Keratinocyte (primary cell): ENCODE measurements at regions not wholly inside any gene's neighbourhood (a gene's known extent, or its start where the extent isn't known, plus 50 kb on each side); places are given as distances from the start of the nearest gene placed in this dataset.

Source experiments
- DNase-seq: peaks from one replicate; pipeline ENCODE4 v3.0.0-alpha.2; 2011; ENCODE audit warnings: low read depth, missing footprints, low spot score
- FAIRE-seq: peaks from 2 replicates; lab custom pipeline; 2011; peaks lifted over from hg19 to GRCh38; lab: Jason Lieb, UNC
- H2AFZ ChIP-seq: 2 replicates; pipeline ENCODE4 v1.6.0; 2012; ENCODE audit warnings: low read length, control low read depth, inconsistent platforms; ENCODE audit not compliant: control insufficient read depth
- H3K27ac ChIP-seq: 2 replicates; pipeline ENCODE4 v1.5.1; 2011; ENCODE audit warnings: low read length; ENCODE audit not compliant: control insufficient read depth, insufficient read depth
- H3K27me3 ChIP-seq: 3 replicates; pipeline ENCODE4 v1.6.0; 2011; ENCODE audit warnings: low read length; ENCODE audit not compliant: control insufficient read depth, insufficient read depth; ENCODE audit errors: extremely low read depth
- H3K36me3 ChIP-seq, 2 experiments: 2 replicates in 1 of 2; 3 replicates in 1 of 2; pipeline ENCODE4 v1.5.1; 2011; ENCODE audit warnings: low read length in 2 of 2, mild to moderate bottlenecking in 1 of 2; ENCODE audit not compliant: control insufficient read depth in 2 of 2, insufficient read depth in 2 of 2; ENCODE audit errors: extremely low read depth in 1 of 2
- H3K4me1 ChIP-seq: 3 replicates; pipeline ENCODE4 v1.5.1; 2011; ENCODE audit warnings: low read length; ENCODE audit not compliant: control insufficient read depth, insufficient read depth; ENCODE audit errors: extremely low read depth
- H3K4me2 ChIP-seq: 3 replicates; pipeline ENCODE4 v1.6.0; 2011; ENCODE audit warnings: low read depth, low read length; ENCODE audit not compliant: control insufficient read depth, insufficient read depth; ENCODE audit errors: extremely low read depth
- H3K4me3 ChIP-seq, 3 experiments: fragments of 200-600 bp in 1 of 3; sonication (generic) in 1 of 3; 2 replicates in 2 of 3; 3 replicates in 1 of 3; pipeline ENCODE4 v1.5.1; 2011 to 2016; ENCODE audit warnings: low read length in 3 of 3, mild to moderate bottlenecking in 3 of 3, control low read depth in 2 of 3, inconsistent platforms in 1 of 3, low read depth in 1 of 3, mixed read lengths in 1 of 3, mixed run types in 1 of 3, moderate library complexity in 1 of 3; ENCODE audit not compliant: control insufficient read depth in 2 of 3, insufficient read depth in 2 of 3; ENCODE audit errors: extremely low read depth in 1 of 3
- H3K79me2 ChIP-seq: 2 replicates; pipeline ENCODE4 v1.6.0; 2012; ENCODE audit warnings: low read length; ENCODE audit not compliant: control insufficient read depth, insufficient read depth
- H3K9ac ChIP-seq: 3 replicates; pipeline ENCODE4 v1.6.0; 2011; ENCODE audit warnings: low read length; ENCODE audit not compliant: control insufficient read depth, insufficient read depth; ENCODE audit errors: extremely low read depth
- H3K9me1 ChIP-seq: 3 replicates; pipeline ENCODE4 v1.6.0; 2011; ENCODE audit warnings: low read length; ENCODE audit not compliant: control insufficient read depth, insufficient read depth; ENCODE audit errors: extremely low read depth
- H3K9me3 ChIP-seq: 2 replicates; pipeline ENCODE4 v1.5.1; 2012; ENCODE audit warnings: low read depth, low read length; ENCODE audit not compliant: control insufficient read depth
- H4K20me1 ChIP-seq: 3 replicates; pipeline ENCODE4 v1.6.0; 2011; ENCODE audit warnings: low read length; ENCODE audit not compliant: control insufficient read depth, insufficient read depth; ENCODE audit errors: extremely low read depth
- EZH2 ChIP-seq: IDR thresholded peaks from one replicate; pipeline ENCODE4 v1.6.1; 2012; ENCODE audit warnings: inconsistent platforms, mild to moderate bottlenecking, low read length, moderate library complexity
- dilution Hi-C: fragments of 300-500 bp; cut with MboI; formaldehyde crosslinking; loops from one replicate; pipeline ENCODE4 v1.7.0; 2020; ENCODE audit warnings: low sequenced_read_pairs; ENCODE audit not compliant: extremely low pct_ligation_motif_present
- TF ChIP-seq, protein P1 (sequence below), 3 experiments: IDR thresholded peaks in 1 of 3; conservative IDR thresholded peaks in 1 of 3; optimal IDR thresholded peaks in 1 of 3; 2 replicates in 2 of 3; 3 replicates in 1 of 3; pipeline versions ENCODE3 to v1.5.1; 2011; ENCODE audit warnings: low read length in 3 of 3, mild to moderate bottlenecking in 3 of 3, moderate library complexity in 2 of 3, control low read depth in 1 of 3, inconsistent platforms in 1 of 3; ENCODE audit not compliant: insufficient read depth in 2 of 3; ENCODE audit errors: extremely low read depth in 1 of 3

GRCh38 chr4:107213410-107213809 is 177.3 kb upstream of the DKK2 start:
- DNase-seq (no peak), FAIRE-seq (no peak)
- peaks cover 5% of the 10 kb centered on the region for H3K4me1 ChIP-seq
- H3K79me2 ChIP-seq, result no peaks in the 10 kb centered on the region
- no peak overlapping the region for H3K4me3 ChIP-seq
- H3K27ac ChIP-seq, result no peak overlapping the region
- no peak overlapping the region for H3K9ac ChIP-seq
- H3K9me3 ChIP-seq, result no peaks in the 10 kb centered on the region
- no peak overlapping the region for H2AFZ ChIP-seq
- dilution Hi-C loops, result no loop called here
- H4K20me1 ChIP-seq, result no peaks in the 10 kb centered on the region
- H3K9me1 ChIP-seq, result no peaks in the 10 kb centered on the region
- H3K36me3 ChIP-seq, result no peaks in the 10 kb centered on the region
- TF ChIP-seq, protein P1, sequence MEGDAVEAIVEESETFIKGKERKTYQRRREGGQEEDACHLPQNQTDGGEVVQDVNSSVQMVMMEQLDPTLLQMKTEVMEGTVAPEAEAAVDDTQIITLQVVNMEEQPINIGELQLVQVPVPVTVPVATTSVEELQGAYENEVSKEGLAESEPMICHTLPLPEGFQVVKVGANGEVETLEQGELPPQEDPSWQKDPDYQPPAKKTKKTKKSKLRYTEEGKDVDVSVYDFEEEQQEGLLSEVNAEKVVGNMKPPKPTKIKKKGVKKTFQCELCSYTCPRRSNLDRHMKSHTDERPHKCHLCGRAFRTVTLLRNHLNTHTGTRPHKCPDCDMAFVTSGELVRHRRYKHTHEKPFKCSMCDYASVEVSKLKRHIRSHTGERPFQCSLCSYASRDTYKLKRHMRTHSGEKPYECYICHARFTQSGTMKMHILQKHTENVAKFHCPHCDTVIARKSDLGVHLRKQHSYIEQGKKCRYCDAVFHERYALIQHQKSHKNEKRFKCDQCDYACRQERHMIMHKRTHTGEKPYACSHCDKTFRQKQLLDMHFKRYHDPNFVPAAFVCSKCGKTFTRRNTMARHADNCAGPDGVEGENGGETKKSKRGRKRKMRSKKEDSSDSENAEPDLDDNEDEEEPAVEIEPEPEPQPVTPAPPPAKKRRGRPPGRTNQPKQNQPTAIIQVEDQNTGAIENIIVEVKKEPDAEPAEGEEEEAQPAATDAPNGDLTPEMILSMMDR (optimal IDR thresholded peaks at IDR 0.05 in 1 of 3, IDR thresholded peaks at IDR 0.05 in 1 of 3, conservative IDR thresholded peaks at IDR 0.05 in 1 of 3; ENCODE audit: extremely low read depth in 1 of 3, insufficient read depth in 2 of 3, low read length in 3 of 3), result no peak
- TF ChIP-seq EZH2, result no peak
- H3K27me3 ChIP-seq, result peaks cover 6% of the 10 kb centered on the region
- H3K4me2 ChIP-seq, result no peak overlapping the region

DNA sequence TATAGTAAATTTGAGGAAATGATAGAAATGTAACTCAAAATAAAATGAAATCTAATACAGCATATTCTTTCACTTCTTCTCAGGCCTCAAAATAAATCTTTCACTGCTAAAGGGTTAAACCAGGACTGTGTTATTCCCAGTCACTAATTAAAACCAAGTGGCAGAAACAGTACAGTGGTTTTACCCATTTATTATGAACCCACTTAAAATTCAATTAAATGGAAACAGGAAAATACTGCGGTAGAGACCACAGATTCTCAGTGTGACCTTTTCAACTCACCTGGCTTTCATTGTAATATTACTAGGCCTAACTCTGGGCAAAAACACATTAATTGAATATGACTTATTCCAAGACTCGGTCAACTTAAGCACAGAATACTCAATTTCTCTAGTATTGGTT is 176.5 kb upstream of the DKK2 start:
- H3K27me3 ChIP-seq, result peaks cover 6% of the 10 kb centered on the region
- H3K79me2 ChIP-seq, result no peaks in the 10 kb centered on the region
- H2AFZ ChIP-seq, result no peak overlapping the region
- no peaks in the 10 kb centered on the region for H3K36me3 ChIP-seq
- H3K4me1 ChIP-seq, result peaks cover 5% of the 10 kb centered on the region
- FAIRE-seq, result no peak
- H3K4me2 ChIP-seq, result no peak overlapping the region
- DNase-seq, result no peak
- H3K27ac ChIP-seq, result no peak overlapping the region
- dilution Hi-C loops, result no loop called here
- no peak overlapping the region for H3K9ac ChIP-seq
- H3K9me3 ChIP-seq, result no peaks in the 10 kb centered on the region
- H3K4me3 ChIP-seq, result no peak overlapping the region
- H3K9me1 ChIP-seq, result no peaks in the 10 kb centered on the region
- TF ChIP-seq, protein P1 (optimal IDR thresholded peaks at IDR 0.05 in 1 of 3, IDR thresholded peaks at IDR 0.05 in 1 of 3, conservative IDR thresholded peaks at IDR 0.05 in 1 of 3; ENCODE audit: extremely low read depth in 1 of 3, insufficient read depth in 2 of 3, low read length in 3 of 3), result no peak
- TF ChIP-seq EZH2, result no peak
- H4K20me1 ChIP-seq, result no peaks in the 10 kb centered on the region
